Daoy (cell line): ENCODE measurements at regions not wholly inside any gene's neighbourhood (a gene's known extent, or its start where the extent isn't known, plus 50 kb on each side); places are given as distances from the start of the nearest gene placed in this dataset.

Experiments
- DNase-seq: peaks from one replicate; pipeline ENCODE4 v3.0.0-alpha.2; 2015; ENCODE audit warnings: low read depth

GRCh38 chr3:130259166-130259874, 86.2 kb upstream of the COL6A5 start:
- no peak for DNase-seq

GRCh38 chr3:130260918-130261317, 84.6 kb upstream of the COL6A5 start:
- DNase-seq, result no peak

GRCh38 chr3:130263708-130264107, 81.8 kb upstream of the COL6A5 start:
- no peak for DNase-seq

GRCh38 chr3:130266817-130267216, 78.7 kb upstream of the COL6A5 start:
- no peak for DNase-seq

GRCh38 chr3:130276203-130276803, 69.2 kb upstream of the COL6A5 start:
- peak; percentile 49 for DNase-seq

GRCh38 chr3:130288670-130289069, 56.8 kb upstream of the COL6A5 start:
- DNase-seq, result no peak

GRCh38 chr3:130291148-130291547, 54.3 kb upstream of the COL6A5 start:
- no peak for DNase-seq

- no peak for DNase-seq
These were observed 52.2 kb upstream of the COL6A5 start for GRCh38 chr3:130293247-130293646.
